Astrocyte of the spinal cord (primary cell): ENCODE measurements at regions not wholly inside any gene's neighbourhood (a gene's known extent, or its start where the extent isn't known, plus 50 kb on each side); places are given as distances from the start of the nearest gene placed in this dataset.

ENCODE experiments used
- DNase-seq: peaks from one replicate; pipeline ENCODE4 v3.0.0; 2011; ENCODE audit warnings: low read depth, low spot score
- H3K4me3 ChIP-seq: 2 replicates; pipeline ENCODE4 v1.5.1; 2011; ENCODE audit warnings: low read depth, mild to moderate bottlenecking, low read length, moderate library complexity
- CTCF ChIP-seq: IDR thresholded peaks from 2 replicates; pipeline ENCODE4 v1.5.1; 2012; ENCODE audit warnings: low read depth, mild to moderate bottlenecking, low read length, inconsistent platforms
- in situ Hi-C: cut with HindIII; loops from 2 replicates; pipeline ENCODE4 v1.10.0; 2017; ENCODE audit warnings: low sequenced_read_pairs

DNA sequence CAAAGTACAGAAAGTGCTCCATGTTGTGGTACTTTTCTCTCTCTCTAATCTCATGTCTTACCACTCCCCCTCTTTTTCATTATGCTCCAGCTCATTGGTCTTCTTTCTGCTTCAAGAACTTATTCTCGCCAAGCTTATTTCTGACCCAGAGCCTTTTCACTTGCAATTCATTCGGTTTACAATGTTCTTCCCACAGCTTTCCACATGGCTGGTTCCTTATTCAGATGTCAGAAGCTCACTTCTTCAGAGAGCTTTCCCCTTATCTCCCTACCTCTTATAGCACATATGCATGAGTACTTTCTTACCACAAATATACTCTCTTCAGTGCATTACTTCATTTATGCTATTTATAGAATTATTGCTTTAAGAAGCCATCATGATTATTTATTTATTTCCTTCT lies 338.8 kb upstream of the ATP10B start:
- TF ChIP-seq CTCF = no peak
- no peak overlapping the region for H3K4me3 ChIP-seq
- no peak for DNase-seq
- in situ Hi-C loops = no loop called here

DNA sequence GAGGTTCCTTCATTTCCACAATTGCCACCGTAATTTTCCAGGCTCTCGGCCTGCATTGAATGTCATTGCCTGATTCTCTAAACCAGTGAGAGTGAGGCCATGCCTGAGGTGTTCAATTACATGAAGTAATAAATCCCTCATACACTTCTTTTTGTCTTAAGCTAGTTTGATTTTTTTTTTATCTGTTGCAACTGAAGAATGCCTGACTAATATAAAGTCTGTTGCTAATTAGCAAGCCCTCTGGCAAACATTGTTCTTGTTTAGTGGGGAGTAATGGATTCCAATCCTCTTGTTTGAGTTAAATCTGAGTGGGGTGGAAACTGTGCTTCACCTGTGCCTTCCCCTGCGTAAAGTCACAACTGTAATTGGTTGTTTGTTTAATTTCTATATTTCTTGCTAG lies 338.1 kb upstream of the ATP10B start:
- no peak for TF ChIP-seq CTCF
- in situ Hi-C loops = no loop called here
- no peak overlapping the region for H3K4me3 ChIP-seq
- no peak for DNase-seq

DNA sequence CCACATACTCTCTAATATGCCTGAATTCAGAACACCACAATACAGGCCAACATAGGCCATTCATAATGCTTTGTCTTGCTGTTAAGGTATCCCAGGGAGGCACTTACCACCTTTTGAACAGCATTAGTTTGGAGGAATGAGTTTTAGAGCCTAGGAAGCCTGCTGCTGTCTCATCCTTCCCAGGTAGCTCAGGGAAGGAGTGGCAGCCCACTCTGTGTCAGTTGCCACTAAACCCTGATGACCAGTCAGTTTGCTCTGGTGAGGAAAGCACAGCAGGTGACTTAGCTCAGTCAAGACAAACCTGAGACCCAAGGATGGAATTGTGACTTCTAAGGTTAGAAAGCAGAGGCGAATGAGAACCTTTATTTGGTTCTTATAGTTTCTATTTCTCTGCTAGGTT lies 337.4 kb upstream of the ATP10B start:
- TF ChIP-seq CTCF = no peak
- no peak for DNase-seq
- in situ Hi-C loops = no loop called here
- no peak overlapping the region for H3K4me3 ChIP-seq

- no peak for TF ChIP-seq CTCF
- no peak overlapping the region for H3K4me3 ChIP-seq
- in situ Hi-C loops = no loop called here
- no peak for DNase-seq
These were observed 331.5 kb upstream of the ATP10B start for GRCh38 chr5:161183559-161183958.

DNA sequence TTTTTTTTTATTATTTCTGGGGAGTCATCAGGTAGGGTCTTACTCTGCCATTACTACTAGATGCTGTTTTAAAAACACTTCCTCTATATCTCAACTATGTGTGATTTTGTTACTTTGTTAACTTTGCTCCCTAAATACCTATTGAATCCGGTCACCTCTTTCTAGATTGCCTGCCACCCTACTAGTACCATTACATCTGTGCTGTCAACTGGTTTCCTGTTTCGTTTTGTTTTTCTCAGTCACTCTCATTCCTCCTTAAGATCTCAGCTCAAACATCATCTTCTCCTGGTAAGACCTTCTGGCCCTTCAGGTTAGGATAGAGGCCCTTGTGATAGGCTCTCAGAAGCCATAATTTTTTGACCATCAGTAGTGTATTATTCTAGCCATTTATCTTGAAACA lies 324.2 kb upstream of the ATP10B start:
- no peak for TF ChIP-seq CTCF
- in situ Hi-C loops = no loop called here
- no peak for DNase-seq
- H3K4me3 ChIP-seq = no peak overlapping the region

DNA sequence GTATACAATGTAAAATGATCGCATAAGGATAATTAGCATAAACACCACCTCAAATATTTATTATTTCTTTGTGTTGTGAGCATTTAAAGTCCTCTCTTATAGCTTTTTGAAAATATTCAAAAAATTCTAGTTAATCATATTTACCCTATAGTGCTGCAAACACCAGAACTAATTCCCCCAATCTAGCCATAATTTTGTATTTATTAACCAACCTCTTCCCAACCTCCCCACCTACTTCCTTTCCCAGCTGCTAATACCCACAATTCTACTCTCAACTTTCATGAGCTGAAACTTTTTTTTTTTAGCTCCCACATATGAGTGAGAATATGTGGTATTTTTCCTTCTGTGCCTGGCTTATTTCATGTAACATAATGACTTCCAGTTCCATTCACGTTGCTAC lies 317.8 kb upstream of the ATP10B start:
- DNase-seq = no peak
- no peak overlapping the region for H3K4me3 ChIP-seq
- TF ChIP-seq CTCF = no peak
- in situ Hi-C loops = no loop called here
